Fibroblast of peridontal ligament (primary cell): ENCODE measurements at regions not wholly inside any gene's neighbourhood (a gene's known extent, or its start where the extent isn't known, plus 50 kb on each side); places are given as distances from the start of the nearest gene placed in this dataset.

Experiments used
- DNase-seq: peaks from one replicate; pipeline ENCODE4 v3.0.0-alpha.2; 2010; ENCODE audit errors: extremely low read depth

DNA sequence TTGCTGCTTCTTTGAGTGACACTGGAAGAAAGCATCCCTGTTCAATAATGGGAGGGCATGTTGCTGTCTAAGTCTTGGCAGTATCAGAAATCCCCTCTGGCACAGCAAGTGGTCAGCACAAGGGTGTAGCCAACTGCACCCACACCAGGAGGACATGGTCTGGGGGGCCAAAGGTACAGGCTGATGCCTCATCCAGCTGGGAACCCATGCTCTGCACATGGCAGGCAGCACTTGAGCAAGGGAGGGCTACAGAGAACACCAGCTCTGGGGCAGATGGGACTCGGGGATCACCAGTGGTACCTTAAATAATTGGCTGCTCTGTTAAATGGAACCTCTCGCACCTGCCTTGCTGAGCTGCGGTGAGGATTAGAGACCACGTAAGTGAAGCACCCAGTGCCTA is 265.2 kb downstream of the SYK start:
- DNase-seq, result no peak

DNA sequence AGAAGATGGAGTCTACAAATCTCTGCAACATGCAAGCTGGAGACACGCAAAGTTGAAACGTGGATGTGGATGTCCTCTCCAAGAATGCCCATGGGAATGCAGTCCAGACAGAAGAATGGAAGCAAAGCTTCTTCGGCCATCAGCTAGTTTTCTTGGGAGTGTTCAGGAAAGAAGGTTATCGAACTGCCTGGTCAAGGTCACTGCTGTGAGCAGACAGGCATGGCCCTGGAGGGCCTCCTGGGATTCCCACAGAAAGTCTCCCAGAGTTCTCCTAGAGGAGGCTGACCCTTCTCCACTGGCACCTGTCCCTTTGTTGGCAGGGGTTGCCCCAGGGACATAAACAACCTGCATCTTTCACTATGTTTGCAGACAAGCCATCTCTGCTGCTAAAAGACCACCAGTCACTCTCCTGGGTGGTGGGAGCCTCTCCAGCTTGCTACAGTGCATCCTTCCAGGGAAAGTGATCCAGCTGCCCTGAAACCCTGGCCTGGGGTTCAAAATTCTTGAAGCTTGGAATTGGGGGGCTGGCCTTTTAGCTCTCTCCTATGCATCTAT is 265.8 kb downstream of the SYK start:
- no peak for DNase-seq

DNA sequence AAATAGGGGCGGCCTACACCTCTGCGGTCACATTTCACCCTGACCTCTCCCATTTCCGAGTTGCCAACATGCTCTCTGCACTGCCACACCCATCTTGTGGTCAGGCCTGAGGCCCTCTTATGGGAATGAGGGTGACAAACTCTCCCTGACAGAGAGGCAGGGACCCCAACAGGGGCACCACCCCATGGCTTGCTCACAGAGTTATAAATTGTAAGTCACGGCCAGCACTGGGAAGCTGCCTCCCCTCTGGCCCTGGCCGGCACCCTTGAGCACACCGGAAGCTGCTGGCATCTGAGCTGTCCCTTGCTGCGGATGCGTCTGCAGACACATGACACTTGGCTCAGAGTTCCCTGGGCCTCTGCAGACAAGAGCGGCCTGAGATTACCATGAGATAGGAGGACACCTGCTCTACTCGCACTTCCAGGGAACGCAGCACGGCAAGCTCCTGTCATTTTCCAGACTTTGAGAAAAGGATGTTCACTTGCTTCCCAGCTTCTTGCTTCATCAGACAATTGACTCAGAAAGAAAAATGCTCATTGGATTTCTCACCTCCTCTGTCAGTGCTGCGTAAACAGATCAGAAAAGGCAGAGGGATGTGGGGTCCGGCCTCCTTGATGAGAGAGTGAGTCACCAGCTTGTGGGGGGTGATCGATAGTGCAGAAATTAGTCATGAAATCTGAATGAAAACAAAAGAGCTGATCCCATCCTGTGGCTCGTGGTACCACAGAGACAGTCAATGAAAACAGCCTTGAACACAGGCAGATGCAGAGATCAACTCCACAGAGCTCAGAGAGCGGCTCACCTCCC is 269.8 kb downstream of the SYK start:
- DNase-seq, result peak; percentile 90

DNA sequence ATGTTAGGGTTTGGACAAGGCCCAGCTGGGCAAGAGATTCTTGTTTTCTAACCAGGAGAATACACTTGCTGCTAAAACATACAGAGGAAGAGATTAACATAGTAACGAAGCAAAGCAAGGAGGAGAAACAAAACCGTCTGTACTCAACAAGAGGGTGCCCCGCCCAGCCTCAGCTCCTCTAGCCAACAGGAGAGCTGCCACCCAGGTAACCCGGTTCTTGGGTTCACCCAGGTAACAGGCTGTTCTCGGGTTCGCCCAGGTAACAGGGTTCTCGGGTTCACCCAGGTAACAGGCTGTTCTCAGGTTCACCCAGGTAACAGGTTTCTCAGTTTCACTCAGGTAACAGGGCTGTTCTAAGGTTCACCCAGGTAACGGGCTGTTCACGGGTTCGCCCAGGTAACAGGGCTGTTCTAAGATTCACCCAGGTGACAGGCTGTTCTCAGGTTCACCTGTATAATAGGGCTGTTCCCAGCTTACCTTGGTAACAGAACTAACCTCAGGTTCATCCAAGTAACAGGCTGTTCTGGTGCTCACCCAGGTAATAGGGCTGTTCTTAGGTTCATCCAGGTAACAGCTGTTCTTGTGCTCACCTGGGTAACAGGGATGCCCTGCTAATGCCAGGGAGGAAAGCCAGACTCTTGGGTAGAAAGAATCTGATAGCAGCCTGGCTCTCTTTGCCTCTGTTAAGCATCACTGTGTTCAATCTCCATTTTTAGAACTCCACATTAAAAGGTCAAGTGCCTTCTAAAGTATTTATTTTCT is 271.6 kb downstream of the SYK start:
- no peak for DNase-seq

DNA sequence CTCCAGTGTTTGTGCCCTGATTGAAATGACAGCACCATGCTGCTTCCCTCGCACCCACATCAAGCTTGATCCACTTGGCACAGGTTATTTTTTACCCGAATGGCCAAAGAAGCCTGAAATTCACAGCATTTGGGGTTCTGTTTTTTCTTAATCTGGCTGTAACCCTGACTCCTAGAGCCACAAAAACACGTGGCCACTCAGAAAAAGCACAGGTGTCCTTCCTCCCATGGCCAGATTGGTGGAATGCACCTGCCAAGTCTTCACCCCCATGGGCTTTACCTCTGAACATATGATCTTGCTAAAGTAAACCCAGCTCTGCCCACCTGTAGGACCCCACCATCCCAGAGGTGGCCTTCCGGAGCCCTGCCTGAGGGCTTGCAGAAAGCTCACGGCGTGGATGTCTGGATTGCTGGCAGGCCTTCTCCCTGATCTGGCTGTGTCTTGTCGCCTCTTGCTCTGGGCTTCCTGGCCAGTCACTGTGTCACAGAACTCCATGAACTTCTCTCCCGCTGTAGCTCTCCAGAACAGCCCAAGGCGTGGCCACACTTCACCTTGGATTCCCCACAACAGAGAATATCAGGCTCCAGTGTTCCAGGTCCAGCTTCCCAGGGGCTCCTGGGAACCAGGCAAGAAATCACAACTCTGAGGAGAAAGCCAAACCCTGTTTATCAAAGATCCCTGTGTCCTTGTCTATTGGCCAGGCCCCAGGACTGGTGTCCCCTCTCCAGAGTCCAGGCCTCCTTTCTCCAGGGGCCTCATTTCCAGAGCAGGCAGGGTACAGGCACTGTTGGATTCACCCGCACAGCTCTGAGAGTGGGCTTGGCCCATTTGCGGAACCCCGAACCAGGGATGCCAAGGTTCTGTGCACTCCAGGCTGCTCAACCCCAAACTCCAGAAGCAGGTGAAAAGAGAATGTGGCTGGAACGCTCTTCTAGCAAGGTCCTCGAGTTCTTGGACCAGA is 272.5 kb downstream of the SYK start:
- no peak for DNase-seq

DNA sequence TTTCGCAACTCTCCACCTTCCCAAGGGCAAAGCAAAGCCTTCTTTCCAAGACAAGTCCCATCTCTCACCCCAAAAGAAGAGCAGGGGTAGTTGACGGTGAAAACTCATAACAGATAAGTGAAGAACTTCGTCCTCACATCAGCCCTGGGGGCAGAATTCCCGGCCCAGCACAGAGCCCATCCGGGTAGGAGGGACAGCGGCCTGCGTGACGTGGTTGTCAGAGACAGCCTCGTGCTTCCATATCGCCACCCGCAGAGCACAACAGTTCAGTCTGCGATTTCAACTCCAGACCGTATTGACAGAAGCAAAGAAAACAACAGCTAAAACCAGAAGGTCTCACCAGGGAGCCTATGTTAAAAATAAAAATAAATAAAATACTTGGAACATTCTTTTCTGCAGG is 273.2 kb downstream of the SYK start:
- DNase-seq, result no peak

DNA sequence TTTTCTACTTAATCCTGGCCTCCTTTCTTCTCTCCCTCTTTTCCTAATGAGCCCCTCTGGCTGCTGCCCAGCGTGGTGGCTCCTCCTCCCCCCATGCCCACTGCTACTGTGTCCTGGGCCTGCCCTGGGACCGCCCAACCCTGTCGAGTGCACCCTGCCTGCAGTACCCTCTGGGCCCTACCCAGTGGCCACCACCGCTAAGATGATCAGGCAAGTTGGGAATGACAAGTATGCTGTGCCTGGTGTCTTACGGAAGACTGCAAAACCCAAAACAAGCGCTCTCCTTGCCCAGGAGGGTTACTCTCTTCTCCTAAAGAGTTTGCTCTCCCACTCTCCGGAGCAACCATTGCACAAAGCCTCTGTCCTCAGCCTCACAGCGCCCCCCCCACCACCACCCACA is 273.7 kb downstream of the SYK start:
- no peak for DNase-seq

DNA sequence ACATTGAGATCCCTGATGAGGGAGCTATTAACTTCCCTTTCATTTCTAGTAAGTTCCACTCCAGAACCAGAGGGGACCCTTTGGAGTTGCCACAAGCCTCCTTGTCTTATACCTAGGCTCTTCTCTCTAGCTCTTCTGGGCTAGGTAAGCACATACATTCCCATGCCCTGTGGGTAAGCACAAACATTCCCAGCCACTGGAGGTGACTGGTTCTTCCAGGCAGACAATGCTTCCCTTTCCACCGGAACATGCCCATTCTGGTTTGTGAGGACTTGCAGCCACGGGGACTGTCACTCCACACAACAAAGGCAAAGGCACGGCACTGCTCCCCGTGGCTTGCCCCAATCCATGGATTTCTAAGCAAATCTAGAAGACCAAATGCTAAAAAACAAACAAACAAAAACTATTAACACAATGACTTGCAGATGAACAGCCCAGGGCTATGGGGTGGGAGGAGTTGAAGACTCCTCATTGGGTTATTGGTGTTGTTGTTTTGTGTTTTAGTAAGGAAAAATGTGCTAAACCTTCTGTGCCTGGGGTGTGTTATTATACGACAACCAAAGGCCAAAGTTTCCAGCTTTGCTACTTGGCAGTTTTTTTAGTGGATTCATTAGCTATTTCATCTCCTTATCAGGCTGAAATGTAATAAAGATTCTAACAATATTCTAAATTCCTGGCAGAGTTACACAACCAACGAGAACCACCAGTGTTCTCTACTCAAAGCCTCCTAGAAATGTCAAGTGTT is 276.2 kb downstream of the SYK start:
- no peak for DNase-seq

DNA sequence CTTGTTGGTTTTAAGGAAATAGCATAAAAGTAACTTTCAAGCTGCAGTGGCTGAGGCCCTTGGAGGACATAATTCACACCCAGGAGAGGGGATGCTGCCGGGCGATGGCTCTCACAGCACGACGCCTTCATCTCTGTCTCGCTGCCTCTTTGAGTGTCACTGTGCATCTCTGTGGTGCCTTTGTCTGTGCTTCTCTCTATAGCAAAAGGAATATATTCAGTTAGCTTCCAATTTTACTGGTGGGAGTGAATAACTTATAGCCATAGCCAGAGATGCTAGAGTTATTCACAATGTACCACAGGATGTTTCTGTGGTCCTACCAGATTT is 276.7 kb downstream of the SYK start:
- DNase-seq, result no peak

DNA sequence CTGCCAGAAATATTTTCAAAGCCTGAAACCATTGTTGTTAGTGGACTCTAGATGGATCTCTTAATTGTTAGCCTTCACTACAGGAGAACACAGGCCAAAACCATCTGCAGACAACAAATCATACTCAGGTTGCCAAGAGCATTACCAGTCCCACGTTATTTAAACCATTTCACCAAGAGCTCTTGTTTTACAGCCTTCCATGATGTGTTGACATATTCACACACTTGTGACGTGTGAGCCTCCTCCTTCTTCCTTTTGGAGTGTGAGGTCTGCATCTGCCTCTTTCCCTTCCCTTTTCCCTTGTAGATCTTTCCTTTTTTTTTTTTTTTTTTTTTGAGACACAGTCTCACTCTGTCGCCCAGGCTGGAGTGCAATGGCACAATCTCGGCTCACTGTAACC is 279.0 kb downstream of the AUH start:
- no peak for DNase-seq

DNA sequence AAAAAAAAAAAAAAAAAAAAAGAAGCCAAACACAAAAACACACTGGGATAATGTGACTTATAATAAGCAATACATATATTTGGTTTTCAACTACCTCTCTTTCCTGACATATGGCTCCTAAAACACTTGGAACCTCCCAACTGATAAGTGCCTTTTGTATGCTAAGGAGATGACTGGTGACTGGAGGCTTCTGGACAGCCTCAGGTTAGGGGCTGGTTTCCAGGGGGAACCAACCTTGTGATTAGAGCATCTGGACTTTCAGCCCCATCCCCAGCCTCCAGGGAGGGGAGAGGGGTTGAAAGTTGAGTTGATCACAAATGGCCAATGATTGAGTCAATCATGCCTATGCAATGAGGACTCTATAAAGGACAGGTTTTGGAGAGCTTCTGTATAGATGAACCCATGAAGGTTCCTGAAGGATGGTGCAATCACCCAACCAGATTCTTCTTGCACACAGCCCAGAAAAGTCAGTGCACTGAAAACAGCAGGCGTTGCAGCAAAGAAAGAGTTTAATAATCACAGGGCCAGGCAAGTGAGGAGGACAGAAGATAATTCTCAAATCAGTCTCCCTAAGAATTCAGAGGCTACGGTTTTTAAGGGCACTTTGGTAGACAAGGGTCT is 276.7 kb downstream of the AUH start:
- DNase-seq, result no peak

DNA sequence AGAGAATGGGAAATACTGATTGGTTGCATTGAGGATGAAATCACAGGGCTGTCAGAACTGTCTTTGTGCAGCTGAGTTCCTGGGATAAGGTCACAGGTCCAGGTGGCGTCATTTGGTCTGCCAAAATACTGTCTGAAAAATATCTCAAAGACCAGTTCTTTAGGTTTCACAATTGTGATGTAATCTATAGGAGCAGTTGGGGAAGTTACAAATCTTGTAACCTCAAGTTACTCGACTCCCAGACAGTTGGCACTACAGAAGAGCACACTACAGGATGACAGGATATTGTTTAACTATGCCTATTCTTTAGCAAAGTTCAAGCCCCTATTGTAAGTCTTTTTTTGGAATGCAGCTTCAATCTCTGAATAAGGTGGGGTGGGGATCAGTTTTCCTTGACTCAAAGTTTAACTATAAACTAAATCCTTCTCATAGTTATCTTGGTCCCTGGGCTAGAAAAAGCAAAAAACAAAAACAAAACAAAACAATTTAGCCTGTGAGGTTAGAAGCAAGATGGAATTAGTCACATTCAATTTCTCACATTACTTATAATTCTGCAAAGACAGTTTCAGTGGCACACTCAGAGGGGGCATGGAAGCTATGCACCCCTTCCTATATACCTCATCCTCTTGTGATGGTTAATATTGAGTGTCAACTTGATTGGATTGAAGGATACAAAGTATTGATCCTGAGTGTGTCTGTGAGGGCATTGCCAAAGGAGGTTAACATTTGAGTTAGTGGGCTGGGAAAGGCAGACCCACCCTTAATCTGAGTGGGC is 276.0 kb downstream of the AUH start:
- no peak for DNase-seq

DNA sequence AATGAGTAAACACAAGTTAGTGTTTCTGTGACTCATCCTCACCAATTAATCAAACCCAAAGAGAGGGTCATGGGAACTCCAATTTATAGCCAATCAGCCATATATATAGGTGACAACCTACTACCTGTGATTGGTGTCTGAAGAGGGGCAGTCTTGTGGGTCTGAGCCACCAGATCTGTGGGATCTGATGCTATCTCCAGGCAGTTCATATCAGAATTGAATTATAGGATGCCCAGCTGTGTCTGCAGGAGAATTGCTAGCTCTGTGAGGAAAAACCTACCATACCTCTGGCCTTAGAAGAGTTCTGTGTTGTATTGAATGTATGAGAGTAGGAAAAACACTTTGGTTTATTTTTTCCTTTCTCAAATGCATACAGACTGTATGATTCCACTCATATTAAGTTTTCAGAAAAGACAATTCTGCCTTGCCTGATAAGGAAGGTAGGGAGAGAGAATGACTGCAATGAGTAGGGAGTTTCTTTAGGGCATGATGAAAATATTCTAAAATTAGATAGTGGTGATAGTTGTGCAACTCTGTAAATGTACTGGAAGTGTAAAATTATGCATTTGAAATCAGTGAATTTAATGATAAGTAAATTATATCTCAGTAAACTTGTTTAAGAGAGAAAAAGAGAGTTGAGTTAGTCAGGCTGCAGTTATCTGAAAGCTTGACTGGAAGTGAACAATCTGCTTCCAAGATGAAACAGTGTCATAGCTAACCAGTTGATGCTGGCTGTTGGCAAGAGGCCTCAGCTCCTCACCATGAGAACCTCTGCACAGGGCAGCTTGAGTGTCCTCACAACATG is 274.9 kb downstream of the AUH start:
- DNase-seq, result no peak

DNA sequence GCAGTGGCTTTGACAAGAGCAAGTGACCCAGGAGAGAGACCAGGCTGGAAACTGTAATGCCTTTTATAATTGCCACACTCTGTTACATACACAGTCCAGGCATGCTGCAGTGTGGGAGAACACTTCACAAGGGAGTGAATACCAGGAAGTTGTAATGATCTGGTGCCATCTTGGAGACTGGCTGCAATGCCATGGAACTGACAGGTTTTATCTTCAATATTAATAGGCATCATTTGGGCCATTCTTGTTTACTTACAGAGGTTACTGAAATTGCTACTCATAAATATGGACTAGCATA is 274.3 kb downstream of the AUH start:
- no peak for DNase-seq

DNA sequence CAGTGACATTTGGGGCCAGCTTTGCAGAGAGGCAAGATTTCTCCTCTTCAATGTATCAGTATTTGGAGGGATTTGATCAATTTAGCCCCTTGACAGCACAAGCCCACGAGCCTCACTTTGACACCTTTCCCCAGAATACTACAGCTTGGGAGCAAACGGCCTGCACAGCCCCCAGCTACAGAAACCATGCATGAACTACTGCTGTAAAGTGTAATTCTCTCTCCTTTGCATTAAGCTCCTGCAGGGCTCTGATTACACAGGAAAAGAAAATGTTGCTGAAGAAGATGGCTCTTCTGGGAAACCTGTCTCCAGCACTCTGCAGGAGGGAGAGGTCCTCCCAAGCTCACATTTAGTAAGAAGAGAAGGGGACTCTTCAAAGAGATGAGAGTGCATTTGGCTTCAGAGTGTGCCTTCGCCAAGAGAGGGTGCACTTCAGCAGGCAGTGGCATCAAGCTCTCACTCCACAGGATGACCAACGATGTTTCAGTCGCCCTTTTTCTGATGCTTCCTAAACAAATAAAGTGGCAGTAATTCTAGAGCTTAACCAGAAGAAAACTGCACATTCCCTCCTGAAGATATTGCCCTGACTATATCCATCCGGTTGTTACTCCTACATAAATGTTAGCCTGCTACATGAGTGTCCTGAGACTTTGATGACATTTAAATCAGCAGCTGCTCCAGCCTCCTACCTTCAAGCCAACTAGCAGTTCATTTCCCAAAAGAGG is 272.2 kb downstream of the AUH start:
- DNase-seq, result peak; percentile 86

DNA sequence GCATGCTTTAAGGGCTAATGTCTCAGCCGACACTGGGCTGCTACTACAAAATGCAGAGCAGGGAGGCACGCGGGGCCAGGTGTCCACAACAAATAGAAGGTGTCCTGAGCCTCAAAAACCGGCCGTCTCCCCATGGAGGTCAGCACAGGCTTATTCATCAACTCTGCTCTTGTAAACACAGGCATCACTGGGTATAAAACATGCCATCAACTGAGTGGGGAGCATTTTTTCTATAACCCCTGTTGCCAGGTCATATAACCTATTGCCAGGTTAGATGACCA is 271.6 kb downstream of the AUH start:
- no peak for DNase-seq

DNA sequence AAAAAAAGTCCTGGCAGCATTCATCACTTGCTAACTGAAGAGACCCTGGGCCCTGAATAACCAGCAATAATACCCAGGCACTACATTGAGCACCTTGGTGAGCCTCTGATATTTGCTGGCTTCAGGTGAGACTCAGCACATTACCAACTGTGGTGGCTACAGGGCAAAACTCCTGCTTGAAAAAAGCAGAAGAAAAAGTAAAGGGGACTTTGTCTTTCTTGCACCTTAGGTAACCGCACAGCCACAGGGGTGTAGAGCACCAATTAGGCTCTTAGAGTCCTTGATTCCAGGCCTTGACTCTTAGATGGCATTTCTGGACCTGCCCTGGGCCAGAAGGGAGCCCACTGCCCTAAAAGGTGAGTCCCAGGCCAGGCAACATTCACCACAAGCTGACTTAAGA is 269.5 kb downstream of the AUH start:
- DNase-seq, result no peak

DNA sequence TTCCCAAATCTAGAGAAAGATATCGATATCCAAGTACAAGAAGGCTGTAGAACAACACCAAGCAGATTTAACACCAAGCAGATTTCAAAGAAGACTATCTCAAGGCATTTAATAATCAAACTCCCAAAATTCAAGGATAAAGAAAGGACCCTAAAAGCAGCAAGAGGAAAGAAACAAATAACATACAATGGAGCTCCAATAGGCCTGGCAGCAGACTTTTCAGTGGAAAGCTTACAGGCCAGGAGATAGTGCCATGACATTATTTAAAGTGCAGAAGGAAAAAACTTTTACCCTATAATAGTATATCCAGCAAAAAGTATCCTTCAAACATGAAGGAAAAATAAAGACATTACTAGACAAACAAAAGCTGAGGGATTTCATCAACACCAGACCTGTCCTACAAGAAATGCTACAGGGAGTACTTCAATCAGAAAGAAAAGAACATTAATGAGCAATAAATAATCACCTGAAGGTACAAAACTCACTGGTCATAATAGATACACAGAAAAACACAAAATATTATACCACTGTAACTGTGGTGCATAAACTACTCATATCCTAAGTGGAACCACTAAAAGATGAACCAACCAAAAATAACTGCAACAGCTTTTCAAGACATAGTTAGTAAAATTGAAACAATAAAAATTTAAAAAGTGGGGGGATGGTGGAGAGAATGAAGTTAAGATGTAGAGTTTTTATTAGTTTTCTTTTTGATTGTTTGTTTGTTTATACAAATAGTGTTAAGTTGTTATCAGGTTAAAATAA is 267.2 kb downstream of the AUH start:
- DNase-seq, result no peak
